ENCODE measurements at regions not wholly inside any gene's neighbourhood (a gene's known extent, or its start where the extent isn't known, plus 50 kb on each side); places are given as distances from the start of the nearest gene placed in this dataset.
A peak's percentile ranks its signal among the peaks of the same experiment; 100 is the strongest.
"Not testable (repeated sequence)": the region's sequence is repeated elsewhere in the genome, so short reads cannot be mapped to it uniquely, and the experiment has no call there.

DNA sequence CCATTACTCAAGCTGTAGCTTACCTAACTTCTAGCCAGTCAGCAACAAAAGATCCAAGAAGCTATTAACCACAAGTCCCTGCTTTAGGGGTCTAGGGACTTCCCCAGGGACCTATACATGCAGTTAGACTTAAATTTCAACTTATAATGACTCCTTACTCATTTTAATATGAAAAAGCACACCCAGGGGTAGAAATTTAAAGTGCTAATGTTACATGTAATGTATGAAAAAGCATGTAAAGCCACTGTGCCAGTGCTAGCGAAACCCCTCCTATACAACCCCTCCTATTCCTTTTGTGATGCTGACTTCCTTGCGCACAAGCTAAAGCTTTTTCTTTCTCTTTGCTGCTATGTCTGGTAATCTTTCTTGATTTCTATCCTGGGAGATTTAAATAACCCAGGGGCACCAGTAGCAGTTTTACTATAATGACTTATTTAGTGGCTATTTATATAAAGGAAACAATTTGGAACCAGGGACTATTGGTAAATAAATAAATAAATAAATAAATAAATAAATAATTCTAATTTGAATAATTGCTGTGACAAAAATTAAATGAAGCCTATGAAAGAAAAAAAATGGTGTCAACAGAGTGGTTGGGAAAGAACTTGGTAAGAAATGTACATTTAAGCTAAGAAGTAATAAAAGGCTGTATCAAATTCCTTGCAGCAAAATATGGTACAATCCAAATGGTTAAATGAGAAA, 110.5 kb upstream of the MAGI2 start:
- DNase-seq, result no peak

DNA sequence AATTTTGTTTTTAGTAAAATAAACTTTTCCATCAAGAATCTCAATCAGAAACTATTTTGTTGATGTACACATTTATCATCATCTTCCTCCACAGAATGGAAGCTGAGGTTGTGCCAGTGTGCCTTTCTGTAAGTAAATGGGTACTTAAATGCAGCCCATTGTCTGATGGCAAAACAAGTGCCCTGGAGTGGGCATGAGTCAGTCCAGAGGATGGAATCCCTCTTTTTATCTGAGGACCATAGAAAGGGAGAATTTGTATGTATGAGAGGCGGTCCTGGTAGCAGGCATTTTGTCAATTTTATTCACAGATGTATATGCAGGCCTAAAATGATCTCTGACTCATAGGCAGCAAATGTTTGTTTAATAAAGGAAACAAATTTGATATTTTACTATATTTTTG, 102.1 kb upstream of the MAGI2 start:
- DNase-seq, result no peak

GRCh38 chr7:79553811-79554555, 100.5 kb upstream of the MAGI2 start:
- no peak for DNase-seq

DNA sequence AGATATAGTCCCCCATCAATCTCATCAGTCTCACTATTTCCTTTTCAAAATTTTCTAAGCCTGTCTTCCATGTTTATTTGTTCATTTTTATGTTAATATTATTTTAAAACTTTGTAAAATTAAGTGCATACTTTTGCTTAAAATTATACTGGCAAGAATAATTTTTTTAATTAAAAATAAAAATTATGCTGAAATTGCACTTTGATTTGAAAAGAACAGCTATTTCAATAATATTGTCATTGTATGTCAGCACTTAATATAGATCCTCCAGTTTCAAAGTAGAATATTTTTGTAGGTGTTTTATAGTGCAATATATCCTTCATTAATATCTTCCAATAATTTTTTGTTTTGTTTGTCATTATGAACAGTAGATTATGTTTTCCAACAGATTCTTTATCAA, 99.0 kb upstream of the MAGI2 start:
- no peak for DNase-seq

GRCh38 chr7:79548727-79549126, 95.3 kb upstream of the MAGI2 start:
- DNase-seq, result peak in 13 of 56 donors; percentile 0 to 28 (median 4)

GRCh38 chr7:79547132-79547531, 93.7 kb upstream of the MAGI2 start:
- DNase-seq, result no peak

- DNase-seq, result no peak
Observed at GRCh38 chr7:79540592-79540991, 87.1 kb upstream of the MAGI2 start.

DNA sequence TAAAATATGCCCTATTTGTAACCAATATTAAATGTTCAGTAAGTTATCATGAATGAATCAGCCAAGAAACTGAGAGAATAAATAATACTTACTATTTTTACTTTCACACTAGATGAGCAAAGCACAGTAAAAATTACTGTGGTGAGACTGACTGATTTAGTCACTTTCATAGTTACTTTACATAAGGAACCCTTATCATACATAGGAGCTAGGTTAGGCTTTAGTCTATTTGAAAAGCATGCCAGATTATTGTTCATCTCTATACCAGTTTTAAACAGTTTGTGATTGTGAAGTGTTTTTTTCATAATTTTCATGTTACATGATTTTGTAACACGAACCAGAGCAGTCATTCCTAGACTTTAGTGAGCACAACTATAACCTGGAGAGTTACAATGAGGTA, 80.7 kb upstream of the MAGI2 start:
- no peak for DNase-seq

DNA sequence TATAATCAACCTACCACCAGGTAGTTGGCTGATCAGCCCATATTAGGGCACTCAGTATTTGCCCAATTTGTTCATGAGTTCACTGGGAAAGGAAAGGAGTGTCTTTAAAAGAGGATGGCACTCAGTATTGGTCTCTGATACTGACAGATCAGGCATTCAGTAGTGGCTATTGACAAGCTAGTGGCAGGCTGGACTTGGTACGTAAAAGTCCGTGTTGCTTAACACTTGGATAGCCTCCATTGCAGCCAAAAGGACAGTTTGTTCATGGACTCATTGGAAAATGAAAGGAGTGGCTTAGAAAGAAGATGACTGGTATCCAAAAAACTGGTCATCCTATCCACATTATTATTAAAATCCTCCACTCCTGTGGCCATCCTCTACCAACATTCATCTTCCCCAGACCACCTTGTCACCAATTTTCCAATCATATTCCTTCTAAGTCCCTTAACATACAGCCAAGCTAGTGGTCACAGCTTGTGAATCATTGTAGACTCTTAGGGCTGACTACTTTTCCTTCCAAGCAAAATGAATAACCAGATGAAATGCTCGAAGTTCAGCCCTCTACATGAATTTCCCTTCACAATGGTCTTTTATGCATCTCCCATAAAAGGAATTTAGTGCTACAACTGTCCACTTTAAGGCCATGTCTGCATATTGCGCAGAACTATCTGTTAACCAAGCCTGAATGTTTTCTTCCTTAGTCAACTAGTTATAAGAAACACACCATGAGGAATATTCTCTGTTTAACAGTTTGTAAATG, 78.6 kb upstream of the MAGI2 start:
- no peak for DNase-seq

DNA sequence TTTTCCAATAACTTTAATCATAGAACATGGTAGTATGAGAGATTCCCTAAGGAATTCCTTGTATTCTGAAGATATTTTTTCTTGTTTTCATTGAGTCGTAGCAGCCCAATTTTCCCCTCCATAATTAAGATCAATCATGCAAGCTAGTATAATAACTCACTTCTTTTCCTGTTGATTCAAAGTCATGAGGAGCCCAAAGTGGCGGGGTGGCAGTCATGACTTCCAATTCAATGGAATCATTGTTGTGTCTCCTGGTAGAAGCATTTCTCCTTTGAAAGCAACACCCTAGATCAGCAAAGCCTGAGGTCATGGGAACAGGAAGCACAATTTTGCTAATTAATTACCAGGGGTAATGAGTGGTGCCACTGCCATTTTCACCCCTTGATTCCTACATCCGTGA, 77.6 kb upstream of the MAGI2 start:
- peak in 2 of 56 donors; percentile 4 to 29 for DNase-seq

- no peak for DNase-seq
Observed at GRCh38 chr7:79529881-79530235, 76.4 kb upstream of the MAGI2 start.

DNA sequence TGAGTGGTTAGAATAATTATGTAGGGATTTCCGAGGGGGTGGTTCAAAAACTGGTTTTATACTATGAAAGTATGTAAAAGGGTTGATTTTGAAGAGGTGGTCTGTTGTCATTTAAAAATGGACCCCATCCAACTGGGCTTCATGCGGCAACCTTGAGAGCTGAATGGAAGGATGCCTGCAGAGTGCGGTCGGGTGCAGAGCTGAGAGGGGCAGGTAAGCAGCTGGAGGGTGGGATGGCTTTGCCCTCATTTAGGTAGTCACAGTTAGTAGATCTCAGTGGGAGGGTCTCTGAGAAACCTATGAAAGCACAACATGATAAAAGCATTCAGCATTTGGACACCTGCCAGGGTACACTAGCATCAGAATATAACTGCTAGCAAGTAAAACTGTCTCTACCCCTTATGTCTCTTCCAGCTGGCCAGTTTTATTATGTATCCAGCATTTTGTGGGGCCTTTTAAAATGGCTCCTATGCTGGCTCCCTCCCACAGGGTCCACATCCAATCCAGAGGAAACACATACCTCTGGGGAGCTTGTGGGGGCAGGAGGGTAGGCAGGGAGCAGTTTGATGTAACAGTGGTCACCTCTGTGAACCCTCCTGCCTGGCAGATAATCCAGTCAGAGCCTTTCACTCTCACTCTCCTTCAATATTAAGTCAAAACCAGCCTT, 75.9 kb upstream of the MAGI2 start:
- no peak for DNase-seq

DNA sequence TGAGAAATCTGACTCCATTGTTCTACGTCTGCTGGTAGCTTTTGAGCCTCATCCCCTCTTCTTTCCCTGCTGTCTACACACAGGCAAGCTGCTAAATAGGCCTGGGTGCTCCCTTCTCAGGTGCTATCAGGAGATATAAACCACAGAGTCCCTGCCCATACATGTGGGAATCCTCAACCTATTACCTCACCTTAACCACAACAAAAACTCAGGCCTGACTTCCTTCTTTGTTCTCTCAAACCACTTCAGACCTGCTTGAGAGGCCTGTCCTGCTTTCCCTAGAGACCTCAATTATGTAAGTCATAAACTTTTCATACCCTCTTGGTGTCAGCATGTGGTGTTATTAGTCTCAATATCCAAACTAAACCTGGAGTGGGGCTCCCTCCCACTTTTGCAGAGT, 75.0 kb upstream of the MAGI2 start:
- DNase-seq, result no peak

GRCh38 chr7:79524048-79524447, 70.6 kb upstream of the MAGI2 start:
- no peak for DNase-seq

GRCh38 chr7:79523436-79523835, 70.0 kb upstream of the MAGI2 start:
- DNase-seq, result no peak

DNA sequence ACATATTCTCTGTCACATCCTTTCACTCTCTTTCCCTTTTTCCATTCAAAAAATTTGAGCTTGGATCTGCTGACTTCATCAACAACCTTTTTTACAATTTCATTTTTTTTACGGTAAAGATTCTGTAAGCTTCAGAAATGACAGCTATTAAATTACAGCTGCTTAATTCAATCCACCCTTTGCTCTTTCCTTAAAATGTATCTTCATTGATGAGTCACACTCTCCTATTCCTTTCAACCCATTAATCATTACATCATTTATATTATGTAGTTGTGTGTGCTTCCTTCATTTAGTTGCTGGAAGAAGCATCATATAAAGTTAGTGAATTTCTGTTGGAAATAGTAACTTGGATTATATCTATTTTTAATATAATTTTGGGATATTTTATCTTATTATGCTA, 67.1 kb upstream of the MAGI2 start:
- no peak for DNase-seq

DNA sequence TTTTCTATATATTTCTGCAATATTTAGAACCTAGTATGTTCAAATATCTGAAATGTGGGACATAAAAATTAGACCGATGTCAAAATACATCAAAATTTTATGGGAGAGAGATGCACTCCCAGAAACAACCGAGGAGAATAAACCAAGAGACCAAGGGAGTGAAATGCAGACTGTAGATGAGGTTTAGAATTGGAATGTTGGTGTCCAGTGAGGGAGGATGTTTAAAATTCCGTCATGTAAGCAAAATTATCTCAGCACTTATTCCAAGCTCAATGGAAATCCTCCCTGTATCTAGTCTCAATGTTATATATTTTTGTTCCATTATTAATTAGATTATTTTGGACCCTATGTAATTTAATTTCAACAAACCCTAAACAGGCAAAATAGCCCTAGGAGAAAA, 61.9 kb upstream of the MAGI2 start:
- DNase-seq, result no peak

- no peak for DNase-seq
Observed at GRCh38 chr7:79513261-79513660, 59.8 kb upstream of the MAGI2 start.

DNA sequence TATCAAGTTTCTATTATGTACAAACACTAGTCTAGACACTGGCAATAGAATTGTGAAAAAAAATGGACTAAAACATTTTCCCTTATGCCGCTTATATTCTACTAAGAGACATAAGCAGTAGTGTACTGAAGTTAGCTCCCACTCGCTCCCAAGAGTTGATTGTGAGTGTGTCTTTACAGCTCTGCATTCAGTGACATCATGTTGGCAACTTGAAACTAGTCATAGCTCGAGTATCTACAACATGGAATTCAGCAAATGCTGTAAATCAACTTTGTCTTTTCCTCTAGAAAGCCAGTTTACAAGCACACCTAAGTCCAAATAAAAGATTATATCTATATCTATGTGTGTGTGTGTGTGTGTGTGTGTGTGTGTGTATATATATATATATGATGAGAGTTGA, 58.8 kb upstream of the MAGI2 start:
- DNase-seq, result no peak

DNA sequence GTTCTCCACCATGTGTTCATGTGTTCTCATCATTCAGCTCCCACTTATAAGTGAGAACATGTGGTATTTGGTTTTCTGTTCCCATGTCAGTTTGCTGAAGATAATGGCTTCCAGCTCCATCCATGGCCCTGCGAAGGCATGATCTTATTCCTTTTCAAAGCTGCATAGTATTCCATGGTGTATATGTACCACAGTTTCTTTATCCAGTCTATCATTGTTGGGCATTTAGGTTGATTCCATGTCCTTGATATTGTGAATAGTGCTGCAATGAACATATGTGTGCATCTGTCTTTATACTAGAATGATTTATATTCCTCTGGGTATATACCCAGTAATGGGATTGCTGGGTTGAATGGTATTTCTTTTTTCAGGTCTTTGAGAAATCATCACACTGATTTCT, 57.6 kb upstream of the MAGI2 start:
- DNase-seq, result not testable (repeated sequence)

DNA sequence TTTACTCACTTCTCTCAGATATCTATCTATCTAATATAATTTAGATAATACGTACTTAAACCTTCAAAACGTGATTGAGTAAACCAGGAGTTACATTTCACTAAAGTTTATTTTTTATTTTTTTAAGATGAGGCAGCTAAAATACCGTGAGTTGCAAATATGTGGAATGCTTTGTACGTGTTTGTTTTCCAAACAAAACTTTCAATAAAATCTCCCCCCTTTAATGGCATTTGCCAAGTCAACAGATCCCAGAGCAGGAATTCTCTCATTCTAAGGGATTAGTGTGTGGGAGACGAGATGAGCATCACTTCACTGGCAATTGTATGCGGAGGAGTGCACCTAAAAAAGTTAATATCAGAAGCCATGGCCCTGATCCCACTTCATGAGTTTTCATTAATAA, 53.7 kb upstream of the MAGI2 start:
- no peak for DNase-seq

GRCh38 chr7:79506481-79506880, 53.0 kb upstream of the MAGI2 start:
- no peak for DNase-seq
